Testis (tissue), 2 donors: ENCODE measurements at regions not wholly inside any gene's neighbourhood (a gene's known extent, or its start where the extent isn't known, plus 50 kb on each side); places are given as distances from the start of the nearest gene placed in this dataset.

Experiments used
- CTCF ChIP-seq, 3 experiments: fragments of 450-650 bp in 2 of 3; fragments of 200-600 bp in 1 of 3; sonication (generic) in 1 of 3; IDR thresholded peaks; one replicate each; pipeline ENCODE4 v1.5.1; 2016 to 2019; ENCODE audit warnings: antibody characterized with exemption in 3 of 3, mild to moderate bottlenecking in 2 of 3, moderate library complexity in 1 of 3
- POLR2A ChIP-seq: fragments of 450-650 bp; IDR thresholded peaks from one replicate; pipeline ENCODE4 v1.6.1; 2017; ENCODE audit warnings: antibody characterized with exemption, mild to moderate bottlenecking, moderate library complexity

DNA sequence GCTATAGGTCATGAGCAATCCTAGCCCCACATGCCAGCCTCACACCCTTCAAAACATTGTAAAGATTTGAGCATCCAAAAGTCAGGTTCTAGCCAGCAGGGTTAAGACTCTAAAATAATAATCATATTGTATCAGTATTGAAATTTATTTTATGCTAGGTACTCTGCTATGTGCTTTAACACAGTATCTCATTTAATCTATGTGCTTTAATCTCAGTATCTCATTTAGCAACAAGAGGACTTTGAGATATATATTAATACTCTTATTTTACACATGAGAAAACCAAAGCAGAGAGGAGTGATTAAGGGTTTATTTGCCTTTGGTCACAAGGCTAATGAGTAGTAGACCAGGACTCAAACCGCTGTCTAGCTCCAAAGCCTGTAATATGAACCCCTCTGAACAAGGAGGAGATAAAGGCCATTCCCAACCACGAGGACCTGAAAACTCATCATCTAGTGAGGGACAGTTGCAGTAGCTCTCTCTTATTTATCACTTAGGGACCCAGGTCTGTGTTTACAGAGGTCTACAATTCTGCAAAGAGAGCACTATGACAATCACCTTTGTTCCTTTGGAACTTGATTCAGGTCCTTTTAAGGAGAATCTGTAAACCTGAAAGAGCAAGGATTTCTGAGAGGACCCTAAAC is 116.5 kb upstream of the SERTAD2 start:
- TF ChIP-seq CTCF (IDR thresholded peaks at IDR 0.05) (no peak), POLR2A (no peak)
